C4-2B (cell line): ENCODE measurements at regions not wholly inside any gene's neighbourhood (a gene's known extent, or its start where the extent isn't known, plus 50 kb on each side); places are given as distances from the start of the nearest gene placed in this dataset.

ENCODE experiments used
- CTCF ChIP-seq: fragments of 450-650 bp; conservative IDR thresholded peaks from 2 replicates; pipeline ENCODE4 v1.5.1; 2017; ENCODE audit warnings: mild to moderate bottlenecking
- ZFX ChIP-seq: fragments of 450-650 bp; IDR thresholded peaks from 2 replicates; pipeline ENCODE4 v1.6.1; 2017

GRCh38 chr6:9554323-9554722 lies 860.6 kb downstream of the TFAP2A start:
- TF ChIP-seq CTCF (no peak), ZFX (no peak)
